H9 (cell line): ENCODE measurements at regions not wholly inside any gene's neighbourhood (a gene's known extent, or its start where the extent isn't known, plus 50 kb on each side); places are given as distances from the start of the nearest gene placed in this dataset.
A peak's percentile ranks its signal among the peaks of the same experiment; 100 is the strongest.

ENCODE experiments used
- DNase-seq: peaks from one replicate; pipeline ENCODE4 v3.0.0-alpha.2; 2017
- H2AFZ ChIP-seq: one replicate; pipeline ENCODE4 v1.6.1; 2013; ENCODE audit warnings: mild to moderate bottlenecking, low read length, control low read depth, moderate library complexity
- H2AK5ac ChIP-seq: 2 replicates; pipeline ENCODE4 v1.6.1; 2013; ENCODE audit warnings: low read length, control low read depth, mixed read lengths; ENCODE audit not compliant: insufficient read length
- H2BK120ac ChIP-seq: one replicate; pipeline ENCODE4 v1.6.1; 2013; ENCODE audit warnings: low read depth, mild to moderate bottlenecking, low read length, control low read depth, inconsistent platforms; ENCODE audit not compliant: poor library complexity, severe bottlenecking
- H2BK12ac ChIP-seq: 2 replicates; pipeline ENCODE4 v1.6.1; 2013; ENCODE audit warnings: low read length, control low read depth, mixed read lengths, low read depth; ENCODE audit not compliant: insufficient read length
- H2BK15ac ChIP-seq: 2 replicates; pipeline ENCODE4 v1.6.1; 2013; ENCODE audit warnings: low read depth, low read length, control low read depth
- H2BK20ac ChIP-seq: one replicate; pipeline ENCODE4 v1.6.1; 2013; ENCODE audit warnings: low read depth, mild to moderate bottlenecking, low read length, control low read depth, inconsistent platforms; ENCODE audit not compliant: poor library complexity, severe bottlenecking
- H2BK5ac ChIP-seq: 2 replicates; pipeline ENCODE4 v1.6.1; 2013; ENCODE audit warnings: low read length, control low read depth, mixed read lengths; ENCODE audit not compliant: insufficient read length
- H3K14ac ChIP-seq: 2 replicates; pipeline ENCODE4 v1.6.1; 2013; ENCODE audit warnings: low read length, control low read depth; ENCODE audit not compliant: insufficient read depth
- H3K18ac ChIP-seq: 2 replicates; pipeline ENCODE4 v1.6.1; 2013; ENCODE audit warnings: low read depth, mild to moderate bottlenecking, mixed read lengths, low read length, control low read depth; ENCODE audit not compliant: insufficient read length
- H3K23ac ChIP-seq: 2 replicates; pipeline ENCODE4 v1.6.1; 2013; ENCODE audit warnings: low read length, control low read depth, mixed read lengths, low read depth; ENCODE audit not compliant: insufficient read length
- H3K23me2 ChIP-seq: 2 replicates; pipeline ENCODE4 v1.6.1; 2013; ENCODE audit warnings: low read depth, mild to moderate bottlenecking, mixed read lengths, low read length, control low read depth; ENCODE audit not compliant: insufficient read length, poor library complexity, severe bottlenecking
- H3K27ac ChIP-seq: 2 replicates; pipeline ENCODE4 v1.5.1; 2013; ENCODE audit warnings: low read length, control low read depth, mixed read lengths, low read depth; ENCODE audit not compliant: insufficient read length
- H3K27me3 ChIP-seq: 2 replicates; pipeline ENCODE4 v1.6.1; 2013; ENCODE audit warnings: low read length, control low read depth, inconsistent platforms; ENCODE audit not compliant: insufficient read depth
- H3K4ac ChIP-seq: 2 replicates; pipeline ENCODE4 v1.6.1; 2013; ENCODE audit warnings: low read depth, mild to moderate bottlenecking, control low read depth, inconsistent platforms, low read length, moderate library complexity
- H3K4me1 ChIP-seq: 2 replicates; pipeline ENCODE4 v1.6.1; 2013; ENCODE audit warnings: low read length, control low read depth, inconsistent platforms; ENCODE audit not compliant: insufficient read depth
- H3K4me2 ChIP-seq: 2 replicates; pipeline ENCODE4 v1.6.1; 2013; ENCODE audit warnings: low read length, control low read depth, mixed read lengths; ENCODE audit not compliant: insufficient read length, insufficient read depth
- H3K56ac ChIP-seq: 2 replicates; pipeline ENCODE4 v1.6.1; 2013; ENCODE audit warnings: low read depth, mild to moderate bottlenecking, mixed read lengths, low read length, control low read depth; ENCODE audit not compliant: insufficient read length
- H3K79me1 ChIP-seq: 2 replicates; pipeline ENCODE4 v1.6.1; 2013; ENCODE audit warnings: low read depth, mild to moderate bottlenecking, moderate library complexity, low read length, control low read depth, inconsistent platforms; ENCODE audit not compliant: insufficient read depth, poor library complexity, severe bottlenecking
- H3K79me2 ChIP-seq: 2 replicates; pipeline ENCODE4 v1.6.1; 2013; ENCODE audit warnings: low read length, control low read depth, inconsistent platforms; ENCODE audit not compliant: insufficient read depth
- H3K9ac ChIP-seq: 2 replicates; pipeline ENCODE4 v1.6.1; 2013; ENCODE audit warnings: low read length, control low read depth, mixed read lengths; ENCODE audit not compliant: insufficient read length; ENCODE audit errors: extremely low read depth
- H3K9me3 ChIP-seq: one replicate; pipeline ENCODE4 v1.6.1; 2013; ENCODE audit warnings: low read depth, low read length, inconsistent platforms; ENCODE audit not compliant: control insufficient read depth
- H3T11ph ChIP-seq: one replicate; pipeline ENCODE4 v1.6.1; 2013; ENCODE audit warnings: mild to moderate bottlenecking, low read length, control low read depth, inconsistent platforms
- H4K20me1 ChIP-seq: one replicate; pipeline ENCODE4 v1.6.1; 2013; ENCODE audit not compliant: control insufficient read depth, insufficient read length, insufficient read depth
- H4K5ac ChIP-seq: 2 replicates; pipeline ENCODE4 v1.6.1; 2013; ENCODE audit warnings: low read depth, mild to moderate bottlenecking, mixed read lengths, low read length, control low read depth; ENCODE audit not compliant: insufficient read length
- H4K8ac ChIP-seq: replicated peaks from 2 replicates; pipeline ENCODE4 v1.6.1; 2013; ENCODE audit warnings: low read length, control low read depth, mixed read lengths, low read depth; ENCODE audit not compliant: insufficient read length
- H4K91ac ChIP-seq: 2 replicates; pipeline ENCODE4 v1.6.1; 2013; ENCODE audit warnings: low read depth, mild to moderate bottlenecking, moderate library complexity, mixed read lengths, low read length, control low read depth; ENCODE audit not compliant: insufficient read length
- H3K27ac Mint-ChIP-seq, 3 experiments: 2 replicates in 2 of 3; 3 replicates in 1 of 3; pipeline ENCODE4 v1.8.0; 2020 to 2021; ENCODE audit warnings: mixed read lengths in 3 of 3, mild to moderate bottlenecking in 1 of 3, moderate library complexity in 1 of 3
- H3K27me3 Mint-ChIP-seq: 2 replicates; pipeline ENCODE4 v1.8.0; 2021; ENCODE audit warnings: low read depth, mild to moderate bottlenecking, moderate library complexity, mixed read lengths
- H3K36me3 Mint-ChIP-seq, 3 experiments: 2 replicates in 2 of 3; 3 replicates in 1 of 3; pipeline ENCODE4 v1.8.0; 2020 to 2021; ENCODE audit warnings: low read depth in 3 of 3, mixed read lengths in 3 of 3; ENCODE audit not compliant: insufficient read depth in 1 of 3
- H3K4me1 Mint-ChIP-seq, 2 experiments: 2 replicates each; pipeline ENCODE4 v1.8.0; 2020; ENCODE audit warnings: mixed read lengths in 2 of 2
- H3K4me3 Mint-ChIP-seq, 2 experiments: 2 replicates in 1 of 2; 3 replicates in 1 of 2; pipeline ENCODE4 v1.8.0; 2020 to 2021; ENCODE audit warnings: mild to moderate bottlenecking in 2 of 2, mixed read lengths in 2 of 2, moderate library complexity in 1 of 2
- H3K9me3 Mint-ChIP-seq, 2 experiments: 2 replicates in 1 of 2; 3 replicates in 1 of 2; pipeline ENCODE4 v1.8.0; 2020; ENCODE audit warnings: mild to moderate bottlenecking in 2 of 2, mixed read lengths in 2 of 2, moderate library complexity in 1 of 2
- CTCF ChIP-seq: fragments of 200-600 bp; sonication (generic); conservative IDR thresholded peaks from 3 replicates; pipeline ENCODE4 v1.8.0; 2021; ENCODE audit warnings: antibody characterized with exemption, mild to moderate bottlenecking
- WGBS: extraction: QIAGEN DNeasy Blood & Tissue Kit; methylation state at CpG from one replicate; pipeline ENCODE4 v1.1.7; 2013; ENCODE audit warnings: missing lambda C conversion rate, low lambda C conversion rate, mixed read lengths; ENCODE audit not compliant: insufficient read length; ENCODE audit errors: extremely low coverage; 5-methylcytosine and 5-hydroxymethylcytosine counted together

GRCh38 chr10:126842356-126842755, 62.9 kb upstream of the DOCK1 start:
- no peak overlapping the region for H3K14ac ChIP-seq
- H4K8ac ChIP-seq = no peak overlapping the region
- H4K20me1 ChIP-seq = no peaks in the 10 kb centered on the region
- no peak overlapping the region for H3K18ac ChIP-seq
- peaks cover 5% of the 10 kb centered on the region; the same call in 1 of the 2 replicates for H3K4me1 ChIP-seq
- H3K4me2 ChIP-seq = no peak overlapping the region
- H3K9ac ChIP-seq = no peak overlapping the region
- H3K36me3 Mint-ChIP-seq = no peaks in the 10 kb centered on the region
- H2BK12ac ChIP-seq = no peak overlapping the region
- H3K27ac Mint-ChIP-seq = peak overlapping the region in 1 of 3 experiments; percentile 53; a peak in 3 of 7 replicates
- H4K91ac ChIP-seq = no peak overlapping the region
- H2AK5ac ChIP-seq = no peak overlapping the region
- H3K9me3 ChIP-seq = no peaks in the 10 kb centered on the region
- H3K27me3 ChIP-seq = no peaks in the 10 kb centered on the region
- H3K23me2 ChIP-seq = no peaks in the 10 kb centered on the region
- H4K5ac ChIP-seq = no peak overlapping the region
- no peak overlapping the region for H3K4ac ChIP-seq
- H2BK120ac ChIP-seq = no peak overlapping the region
- no peaks in the 10 kb centered on the region for H3K9me3 Mint-ChIP-seq
- no peak overlapping the region for H3K56ac ChIP-seq
- H3T11ph ChIP-seq = no peak overlapping the region
- H3K23ac ChIP-seq = no peak overlapping the region
- DNase-seq = no peak
- no peak overlapping the region for H3K4me3 Mint-ChIP-seq
- H3K4me1 Mint-ChIP-seq = peaks cover 27 to 29% of the 10 kb centered on the region in 2 experiments
- no peak overlapping the region for H2AFZ ChIP-seq
- H3K27ac ChIP-seq = no peak overlapping the region
- no peaks in the 10 kb centered on the region for H3K79me2 ChIP-seq
- no CpG with 5 or more reads among the region's 4 CpGs for WGBS
- H2BK5ac ChIP-seq = no peak overlapping the region
- H2BK20ac ChIP-seq = no peak overlapping the region
- TF ChIP-seq CTCF = no peak
- no peaks in the 10 kb centered on the region for H3K79me1 ChIP-seq
- no peak overlapping the region for H2BK15ac ChIP-seq
- no peaks in the 10 kb centered on the region; the same call in 1 of the 2 replicates for H3K27me3 Mint-ChIP-seq
